AG04449 (cell line): ENCODE measurements at regions not wholly inside any gene's neighbourhood (a gene's known extent, or its start where the extent isn't known, plus 50 kb on each side); places are given as distances from the start of the nearest gene placed in this dataset.

Experiments used
- CTCF ChIA-PET: fragments of 350-600 bp; formaldehyde crosslinking; extraction: SDS; loops from one replicate; lab custom pipeline; 2021; ENCODE audit warnings: antibody characterized with exemption; lab: Yijun Ruan, JAX
- POLR2A ChIA-PET: fragments of 400-600, 350-600 bp; formaldehyde crosslinking; extraction: SDS; loops from one replicate; lab custom pipeline; 2020; ENCODE audit warnings: antibody characterized with exemption, inconsistent platforms; lab: Yijun Ruan, JAX
- DNase-seq: peaks from one replicate; pipeline ENCODE4 v3.0.0-alpha.2; 2010; ENCODE audit warnings: low read depth, low spot score
- H3K4me3 ChIP-seq: 2 replicates; pipeline ENCODE4 v1.5.1; 2011; ENCODE audit warnings: low read depth, mild to moderate bottlenecking, control low read depth, low read length
- TF ChIP-seq, protein P1 (sequence below): IDR thresholded peaks from one replicate; pipeline ENCODE4 v1.5.1; 2011; ENCODE audit warnings: mild to moderate bottlenecking, moderate library complexity, low read length, control low read depth, inconsistent platforms; ENCODE audit not compliant: insufficient read depth; ENCODE audit errors: missing control alignments

DNA sequence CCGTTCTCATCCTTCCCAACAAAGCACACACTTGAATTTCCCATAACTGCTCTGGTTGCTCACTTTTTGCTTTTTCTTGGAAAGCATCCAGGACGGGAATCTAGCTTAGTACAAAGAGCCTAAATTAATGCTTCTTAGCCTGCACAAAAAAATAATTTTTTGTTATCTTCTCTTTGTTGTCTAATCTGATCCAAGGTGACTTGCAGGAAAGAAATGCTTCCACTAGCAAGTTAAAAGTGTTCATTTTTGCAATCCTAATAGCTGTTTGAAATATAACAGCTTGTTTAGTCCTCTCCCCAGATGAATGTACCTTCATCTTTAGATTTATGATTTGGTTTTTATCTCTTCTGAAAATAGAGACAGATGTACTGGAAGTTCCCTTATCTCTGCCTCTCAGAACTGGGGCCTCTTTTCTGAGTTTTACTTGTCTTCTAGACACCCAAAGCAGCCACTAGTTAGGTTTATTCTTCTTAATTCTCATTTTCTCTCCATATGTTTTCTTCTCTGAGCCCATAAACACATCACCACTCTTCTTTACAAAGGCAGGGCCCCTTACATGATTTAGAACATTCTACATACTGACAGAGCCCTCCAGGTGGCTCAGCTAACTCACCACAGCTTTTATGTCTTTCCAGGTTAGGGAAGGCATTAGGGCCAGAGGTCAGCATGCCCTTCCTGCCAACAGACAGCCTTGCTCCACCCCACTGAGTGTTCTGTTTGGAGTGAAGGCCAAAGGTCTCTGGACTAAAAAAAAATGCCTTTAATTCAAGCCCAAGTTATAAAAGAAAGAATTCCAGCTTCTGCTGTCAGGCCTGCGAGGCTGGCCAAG lies 74.7 kb upstream of the MAP4K3 start:
- ChIA-PET POLR2A (interaction anchor here (1.0 kb wide), 1 partner anchor 12 kb away, joined by 3 read pairs; no protein-coding TSS in a partner anchor), CTCF (interaction anchor here (1.0 to 5.1 kb wide), 10 partner anchors 8 to 185 kb away, joined by 3 to 41 read pairs (median 4); no protein-coding TSS in a partner anchor)
- TF ChIP-seq, protein P1, sequence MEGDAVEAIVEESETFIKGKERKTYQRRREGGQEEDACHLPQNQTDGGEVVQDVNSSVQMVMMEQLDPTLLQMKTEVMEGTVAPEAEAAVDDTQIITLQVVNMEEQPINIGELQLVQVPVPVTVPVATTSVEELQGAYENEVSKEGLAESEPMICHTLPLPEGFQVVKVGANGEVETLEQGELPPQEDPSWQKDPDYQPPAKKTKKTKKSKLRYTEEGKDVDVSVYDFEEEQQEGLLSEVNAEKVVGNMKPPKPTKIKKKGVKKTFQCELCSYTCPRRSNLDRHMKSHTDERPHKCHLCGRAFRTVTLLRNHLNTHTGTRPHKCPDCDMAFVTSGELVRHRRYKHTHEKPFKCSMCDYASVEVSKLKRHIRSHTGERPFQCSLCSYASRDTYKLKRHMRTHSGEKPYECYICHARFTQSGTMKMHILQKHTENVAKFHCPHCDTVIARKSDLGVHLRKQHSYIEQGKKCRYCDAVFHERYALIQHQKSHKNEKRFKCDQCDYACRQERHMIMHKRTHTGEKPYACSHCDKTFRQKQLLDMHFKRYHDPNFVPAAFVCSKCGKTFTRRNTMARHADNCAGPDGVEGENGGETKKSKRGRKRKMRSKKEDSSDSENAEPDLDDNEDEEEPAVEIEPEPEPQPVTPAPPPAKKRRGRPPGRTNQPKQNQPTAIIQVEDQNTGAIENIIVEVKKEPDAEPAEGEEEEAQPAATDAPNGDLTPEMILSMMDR: no peak
- DNase-seq: no peak
- no peak overlapping the region for H3K4me3 ChIP-seq

DNA sequence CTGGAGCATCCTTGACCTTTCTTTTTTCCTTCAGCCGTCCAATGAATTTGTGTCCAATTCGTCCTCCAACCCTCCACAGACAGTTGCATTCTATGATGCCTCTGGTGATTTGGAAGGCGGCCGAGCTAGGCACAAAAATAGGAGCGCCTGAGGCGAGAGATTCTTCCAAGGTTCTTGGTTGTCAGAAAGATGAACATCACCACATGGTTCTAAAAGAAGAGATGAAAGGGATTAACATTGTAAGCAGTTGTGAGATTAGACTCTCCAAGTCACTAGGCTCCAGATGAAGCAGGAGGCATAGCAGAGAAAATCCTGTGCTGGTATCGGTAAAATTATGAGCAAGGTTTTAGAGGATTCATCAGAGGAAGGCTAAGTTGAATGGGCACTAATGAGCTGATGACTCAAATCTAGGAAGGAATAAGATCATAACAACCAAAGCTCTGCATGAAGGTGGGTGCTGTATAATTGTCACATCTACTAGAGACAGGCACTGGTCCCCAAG lies 75.4 kb upstream of the MAP4K3 start:
- H3K4me3 ChIP-seq: no peak overlapping the region
- ChIA-PET POLR2A (no interaction called here), CTCF (interaction anchor here (0.8 to 5.1 kb wide), 10 partner anchors 11 to 184 kb away, joined by 3 to 41 read pairs (median 6); no protein-coding TSS in a partner anchor)
- TF ChIP-seq, protein P1: no peak
- no peak for DNase-seq

DNA sequence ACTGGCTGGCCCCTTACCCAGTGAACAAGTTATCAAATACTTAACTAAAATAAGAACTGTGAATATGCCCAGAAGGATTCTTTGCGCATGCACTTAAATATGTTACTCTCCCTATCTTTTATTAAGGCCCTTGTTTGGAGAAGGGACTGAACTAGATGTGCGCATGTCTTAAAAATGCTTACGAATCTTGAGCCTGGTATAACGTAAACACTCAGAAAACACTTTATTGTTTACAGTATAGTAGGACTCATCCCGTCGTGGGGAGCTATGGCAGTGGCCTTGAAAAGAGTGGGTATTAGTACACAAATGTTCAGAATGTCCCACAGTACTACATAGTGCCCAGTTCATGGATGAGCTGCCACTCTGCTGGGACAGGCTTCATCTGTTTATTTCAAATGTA lies 75.9 kb upstream of the MAP4K3 start:
- ChIA-PET POLR2A (no interaction called here), CTCF (interaction anchor here (0.8 to 5.1 kb wide), 11 partner anchors 11 to 248 kb away, joined by 3 to 48 read pairs (median 5); no protein-coding TSS in a partner anchor)
- no peak for DNase-seq
- H3K4me3 ChIP-seq: no peak overlapping the region
- TF ChIP-seq, protein P1: no peak

DNA sequence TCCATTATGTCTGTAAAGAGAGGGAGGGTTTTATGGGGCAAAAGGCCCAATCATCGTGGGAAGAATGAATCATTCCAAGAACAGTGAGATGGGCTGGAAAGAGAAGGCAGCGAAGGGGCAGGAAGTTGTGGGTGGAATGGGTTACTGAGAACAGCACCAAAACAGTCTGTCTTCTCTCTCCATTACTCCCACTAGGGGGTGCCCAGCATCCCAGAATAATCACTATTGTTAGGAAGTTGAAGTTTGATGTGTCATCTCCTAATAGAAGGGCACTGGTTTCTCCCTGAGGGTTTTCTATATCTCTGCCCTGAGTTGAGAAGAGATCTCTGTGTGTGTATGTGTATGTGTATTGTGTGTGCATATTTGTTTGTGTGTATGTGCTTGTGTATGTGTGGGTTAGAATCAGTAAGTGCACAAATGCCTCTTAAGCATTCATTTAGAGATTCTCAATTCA lies 76.6 kb upstream of the MAP4K3 start:
- no peak overlapping the region for H3K4me3 ChIP-seq
- DNase-seq: peak; percentile 85
- TF ChIP-seq, protein P1: peak; percentile 73
- CTCF ChIA-PET: interaction anchor here (0.8 to 5.1 kb wide), 13 partner anchors 11 to 247 kb away, joined by 3 to 48 read pairs (median 4); no protein-coding TSS in a partner anchor
- POLR2A ChIA-PET: no interaction called here

DNA sequence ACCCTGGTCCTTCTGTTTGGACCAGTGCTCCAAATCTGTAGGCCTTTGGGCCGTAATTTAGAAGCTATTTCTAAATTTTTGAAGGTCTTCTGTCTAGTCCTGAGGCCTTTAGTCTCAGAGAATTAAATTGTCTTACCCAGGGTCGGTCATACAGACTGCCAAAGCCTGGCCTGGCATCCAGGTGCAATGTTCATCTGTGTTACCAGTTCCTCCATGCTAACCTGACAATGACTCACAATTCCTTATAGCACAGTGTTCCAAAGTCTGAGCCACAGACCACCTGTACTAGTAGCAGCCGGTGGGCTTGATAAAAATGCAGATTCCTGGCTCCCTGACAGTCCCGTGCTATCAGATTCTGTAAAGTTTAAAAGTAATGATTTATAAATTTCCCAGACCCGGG lies 77.7 kb upstream of the MAP4K3 start:
- POLR2A ChIA-PET: no interaction called here
- DNase-seq: no peak
- H3K4me3 ChIP-seq: no peak overlapping the region
- TF ChIP-seq, protein P1: no peak
- CTCF ChIA-PET: interaction anchor here (1.0 to 5.1 kb wide), 7 partner anchors 10 to 215 kb away, joined by 3 to 48 read pairs (median 6); no protein-coding TSS in a partner anchor
